GM12801 (cell line): ENCODE measurements at regions not wholly inside any gene's neighbourhood (a gene's known extent, or its start where the extent isn't known, plus 50 kb on each side); places are given as distances from the start of the nearest gene placed in this dataset.

Experiments
- CTCF ChIP-seq: IDR thresholded peaks from one replicate; pipeline ENCODE4 v1.5.1; 2011; ENCODE audit warnings: control low read depth; ENCODE audit not compliant: insufficient read length; ENCODE audit errors: extremely low read depth

- no peak for TF ChIP-seq CTCF
Observed at GRCh38 chr7:130951303-130951975, 217.4 kb upstream of the KLF14 start.

- TF ChIP-seq CTCF, result no peak
Observed at GRCh38 chr7:130951976-130952876, 218.2 kb upstream of the KLF14 start.

- no peak for TF ChIP-seq CTCF
Observed at GRCh38 chr7:130953196-130953595, 219.2 kb upstream of the KLF14 start.

GRCh38 chr7:130954918-130955564 lies 221.0 kb upstream of the KLF14 start:
- TF ChIP-seq CTCF, result no peak

GRCh38 chr7:130955565-130955919 lies 221.5 kb upstream of the KLF14 start:
- no peak for TF ChIP-seq CTCF

GRCh38 chr7:130956417-130957136 lies 222.6 kb upstream of the KLF14 start:
- TF ChIP-seq CTCF, result no peak

- TF ChIP-seq CTCF, result no peak
Observed at GRCh38 chr7:130957137-130957513, 223.1 kb upstream of the KLF14 start.
